Aorta (tissue), 5 donors: ENCODE measurements at regions not wholly inside any gene's neighbourhood (a gene's known extent, or its start where the extent isn't known, plus 50 kb on each side); places are given as distances from the start of the nearest gene placed in this dataset.

Experiments used
- ATAC-seq: fragments of 200-7000 bp; cut with Tn5 transposase; one replicate; pipeline ENCODE4 v1.9.1; 2022; ENCODE audit warnings: moderate library complexity; ENCODE audit not compliant: low FRiP score
- DNase-seq, 2 donors: peaks; one replicate each; pipeline ENCODE4 v3.0.0-alpha.2; 2020
- H3K27ac ChIP-seq, 2 donors: one replicate each; pipeline ENCODE4 v1.5.1; 2013; ENCODE audit warnings: low read length in 2 of 2, mild to moderate bottlenecking in 2 of 2, moderate library complexity in 2 of 2, control low read depth in 1 of 2, inconsistent platforms in 1 of 2, low read depth in 1 of 2
- H3K27me3 ChIP-seq, 2 donors: one replicate each; pipeline ENCODE4 v1.6.1; 2013; ENCODE audit warnings: control low read depth in 1 of 2, low read length in 1 of 2, mild to moderate bottlenecking in 1 of 2, moderate library complexity in 1 of 2; ENCODE audit not compliant: insufficient read depth in 2 of 2, control insufficient read depth in 1 of 2
- H3K36me3 ChIP-seq, 2 donors: one replicate each; pipeline ENCODE4 v1.6.1; 2013; ENCODE audit warnings: control low read depth in 1 of 2, low read length in 1 of 2, mild to moderate bottlenecking in 1 of 2; ENCODE audit not compliant: insufficient read depth in 2 of 2, control insufficient read depth in 1 of 2
- H3K4me1 ChIP-seq, 2 donors: one replicate each; pipeline ENCODE4 v1.6.1; 2013; ENCODE audit warnings: low read length in 2 of 2, control low read depth in 1 of 2, mild to moderate bottlenecking in 1 of 2, moderate library complexity in 1 of 2; ENCODE audit not compliant: insufficient read depth in 2 of 2, control insufficient read depth in 1 of 2
- H3K4me3 ChIP-seq, 2 donors: one replicate each; pipeline ENCODE4 v1.5.1; 2013; ENCODE audit warnings: low read length in 2 of 2, control low read depth in 1 of 2, mild to moderate bottlenecking in 1 of 2
- H3K9me3 ChIP-seq: one replicate; pipeline ENCODE4 v1.6.1; 2013; ENCODE audit warnings: mild to moderate bottlenecking, low read length; ENCODE audit not compliant: control insufficient read depth
- WGBS, 2 donors: extraction: QIAGEN DNeasy Blood & Tissue Kit; methylation state at CpG; one replicate each; pipeline ENCODE4 v1.1.7; 2013; 5-methylcytosine and 5-hydroxymethylcytosine counted together
- intact Hi-C, 2 donors: fragments of 100-400 bp; cut with DNase I; formaldehyde crosslinking; loops; one replicate each; pipeline versions ENCODE4 v1.14.2 to v1.15.0; 2022
- donor health status: healthy with polysubstance abuse.
- donor health status: Bipolar disorder and iron deficiency.
- donor health status: DM: no; HTN: no; CAD: no.
- donor health status: DM: no; HTN: no; CAD: no.
- donor health status: DM: yes; HTN: yes; CAD: no.

GRCh38 chr2:12087175-12087574, 340.7 kb downstream of the LPIN1 start:
- Histone ChIP-seq H3K36me3 (no peaks in the 10 kb centered on the region), H3K27me3 (no peaks in the 10 kb centered on the region), H3K4me3 (no peak overlapping the region), H3K9me3 (no peaks in the 10 kb centered on the region), H3K27ac (no peak overlapping the region), H3K4me1 (no peaks in the 10 kb centered on the region)
- intact Hi-C loops: no loop called here
- ATAC-seq (no peak), DNase-seq (no peak)
- WGBS, 2 donors: 89 to 92% methylated on average over 2 of the region's 2 CpGs

- DNase-seq: no peak
- ATAC-seq: no peak
- Histone ChIP-seq H3K9me3 (no peaks in the 10 kb centered on the region), H3K27me3 (no peaks in the 10 kb centered on the region), H3K4me1 (no peaks in the 10 kb centered on the region), H3K36me3 (no peaks in the 10 kb centered on the region), H3K4me3 (no peak overlapping the region), H3K27ac (no peak overlapping the region)
- 91 to 96% methylated on average over 1 of the region's 1 CpG for WGBS, 2 donors
- intact Hi-C loops: no loop called here
Measured at GRCh38 chr2:12087671-12088380, 341.4 kb downstream of the LPIN1 start.

- DNase-seq (no peak), ATAC-seq (no peak)
- Histone ChIP-seq H3K4me3 (no peak overlapping the region), H3K27me3 (no peaks in the 10 kb centered on the region), H3K27ac (no peak overlapping the region), H3K4me1 (no peaks in the 10 kb centered on the region), H3K36me3 (no peaks in the 10 kb centered on the region), H3K9me3 (no peaks in the 10 kb centered on the region)
- 88 to 89% methylated on average over 1 of the region's 1 CpG for WGBS, 2 donors
- intact Hi-C loops: no loop called here
Measured at GRCh38 chr2:12089001-12089400, 342.6 kb downstream of the LPIN1 start.

GRCh38 chr2:12089496-12089895, 343.1 kb downstream of the LPIN1 start:
- H3K4me3 ChIP-seq: no peak overlapping the region
- H3K9me3 ChIP-seq: no peaks in the 10 kb centered on the region
- H3K36me3 ChIP-seq: no peaks in the 10 kb centered on the region
- 93 to 97% methylated on average over 7 of the region's 7 CpGs for WGBS, 2 donors
- ATAC-seq (no peak), DNase-seq (no peak)
- intact Hi-C loops: no loop called here
- H3K4me1 ChIP-seq: no peaks in the 10 kb centered on the region
- H3K27ac ChIP-seq: no peak overlapping the region
- no peaks in the 10 kb centered on the region for H3K27me3 ChIP-seq

- H3K36me3 ChIP-seq: no peaks in the 10 kb centered on the region
- no peaks in the 10 kb centered on the region for H3K4me1 ChIP-seq
- WGBS, 2 donors: 96 to 98% methylated on average over 3 of the region's 3 CpGs
- no peaks in the 10 kb centered on the region for H3K9me3 ChIP-seq
- DNase-seq (no peak), ATAC-seq (no peak)
- H3K27me3 ChIP-seq: no peaks in the 10 kb centered on the region
- H3K4me3 ChIP-seq: no peak overlapping the region
- intact Hi-C loops: no loop called here
- H3K27ac ChIP-seq: no peak overlapping the region
Measured at GRCh38 chr2:12090072-12090471, 343.6 kb downstream of the LPIN1 start.

- DNase-seq (no peak), ATAC-seq (no peak)
- WGBS, 2 donors: 42 to 57% methylated on average over 3 of the region's 3 CpGs
- Histone ChIP-seq H3K27me3 (no peaks in the 10 kb centered on the region), H3K36me3 (no peaks in the 10 kb centered on the region), H3K27ac (no peak overlapping the region), H3K4me3 (no peak overlapping the region), H3K4me1 (no peaks in the 10 kb centered on the region), H3K9me3 (no peaks in the 10 kb centered on the region)
- intact Hi-C loops: no loop called here
Measured at GRCh38 chr2:12090590-12090989, 344.2 kb downstream of the LPIN1 start.

- H3K4me1 ChIP-seq: no peaks in the 10 kb centered on the region
- no peaks in the 10 kb centered on the region for H3K36me3 ChIP-seq
- WGBS, 2 donors: 31 to 33% methylated on average over 4 of the region's 4 CpGs
- DNase-seq (no peak), ATAC-seq (no peak)
- intact Hi-C loops: no loop called here
- H3K4me3 ChIP-seq: no peak overlapping the region
- no peak overlapping the region for H3K27ac ChIP-seq
- H3K27me3 ChIP-seq: peaks cover 0 to under 1% of the 10 kb centered on the region in 2 donors
- H3K9me3 ChIP-seq: no peaks in the 10 kb centered on the region
Measured at GRCh38 chr2:12091201-12091806, 344.9 kb downstream of the LPIN1 start.

- Histone ChIP-seq H3K27me3 (peaks cover 0 to 1% of the 10 kb centered on the region in 2 donors), H3K4me3 (no peak overlapping the region), H3K36me3 (no peaks in the 10 kb centered on the region), H3K9me3 (no peaks in the 10 kb centered on the region), H3K4me1 (no peaks in the 10 kb centered on the region), H3K27ac (no peak overlapping the region)
- DNase-seq (no peak), ATAC-seq (no peak)
- intact Hi-C loops: no loop called here
- WGBS, 2 donors: 98 to 99% methylated on average over 3 of the region's 3 CpGs
Measured at GRCh38 chr2:12094134-12094533, 347.7 kb downstream of the LPIN1 start.

GRCh38 chr2:12096051-12096787, 349.8 kb downstream of the LPIN1 start:
- Histone ChIP-seq H3K4me1 (no peaks in the 10 kb centered on the region), H3K36me3 (no peaks in the 10 kb centered on the region), H3K27me3 (peaks cover 0 to 1% of the 10 kb centered on the region in 2 donors), H3K27ac (no peak overlapping the region), H3K4me3 (no peak overlapping the region), H3K9me3 (no peaks in the 10 kb centered on the region)
- WGBS, 2 donors: 74 to 75% methylated on average over 12 of the region's 12 CpGs
- ATAC-seq (no peak), DNase-seq (no peak)
- intact Hi-C loops: no loop called here
